ENCODE measurements at regions not wholly inside any gene's neighbourhood (a gene's known extent, or its start where the extent isn't known, plus 50 kb on each side); places are given as distances from the start of the nearest gene placed in this dataset.

- no peak overlapping the region for H3K23ac ChIP-seq (ENCODE audit: low read depth, low read length, poor library complexity)
These were observed 312.1 kb upstream of the CHST9 start for GRCh38 chr18:27497246-27497645.

GRCh38 chr18:27493182-27493581 lies 308.1 kb upstream of the CHST9 start:
- Histone ChIP-seq H3K4ac (ENCODE audit: low read length) (no peak overlapping the region), H3K4me1 (ENCODE audit: control insufficient read depth in 2 of 2, insufficient read depth in 1 of 2, low read depth in 1 of 2, low read length in 2 of 2) (peaks cover 2 to 5% of the 10 kb centered on the region in 2 donors), H3K23ac (ENCODE audit: low read depth, low read length, poor library complexity) (no peak overlapping the region), H4K91ac (ENCODE audit: low read depth, low read length, poor library complexity) (no peak overlapping the region), H2AFZ (ENCODE audit: low read length) (no peak overlapping the region), H3K9ac (ENCODE audit: low read depth, low read length, poor library complexity) (no peak overlapping the region), H2BK15ac (ENCODE audit: low read length) (no peak overlapping the region), H3K4me2 (ENCODE audit: insufficient read depth, low read length, poor library complexity, severe bottlenecking) (no peak overlapping the region), H3K79me1 (ENCODE audit: low read depth, low read length) (no peaks in the 10 kb centered on the region), H2BK12ac (ENCODE audit: low read length) (no peak overlapping the region), H3K4me3 (ENCODE audit: low read length in 2 of 2) (no peak overlapping the region), H4K8ac (ENCODE audit: low read depth, low read length) (no peak overlapping the region), H2BK5ac (ENCODE audit: low read length) (no peak overlapping the region), H3K27me3 (ENCODE audit: control insufficient read depth in 3 of 3, insufficient read depth in 3 of 3, low read depth in 1 of 3, low read length in 3 of 3) (no peaks in the 10 kb centered on the region), H3K18ac (ENCODE audit: low read length) (no peak overlapping the region), H3K14ac (ENCODE audit: low read length) (no peak overlapping the region), H3K36me3 (replicated peaks in 1 of 2; ENCODE audit: control insufficient read depth in 2 of 2, insufficient read depth in 2 of 2, low read length in 2 of 2) (no peaks in the 10 kb centered on the region), H2BK120ac (ENCODE audit: low read depth, low read length) (no peak overlapping the region), H3K9me3 (replicated peaks in 1 of 2; ENCODE audit: control insufficient read depth in 2 of 2, insufficient read depth in 1 of 2, low read depth in 1 of 2, low read length in 2 of 2) (peaks cover 0 to 3% of the 10 kb centered on the region in 2 donors), H3K27ac (replicated peaks; ENCODE audit: low read length) (no peak overlapping the region), H2AK5ac (ENCODE audit: low read depth, low read length) (no peak overlapping the region)
- no CpG with 5 or more reads among the region's 4 CpGs for WGBS, 2 donors (ENCODE audit: extremely low coverage in 2 of 2, insufficient read length in 2 of 2, insufficient replicate concordance in 1 of 2)
- DNase-seq (ENCODE audit: low spot score) = no peak

More at GRCh38 chr18:27497246-27497645, 312.1 kb upstream of the CHST9 start:
- Histone ChIP-seq H2AK5ac (ENCODE audit: low read depth, low read length) (no peak overlapping the region), H3K27ac (replicated peaks; ENCODE audit: low read length) (no peak overlapping the region), H2BK5ac (ENCODE audit: low read length) (no peak overlapping the region), H3K4me3 (ENCODE audit: low read length in 2 of 2) (no peak overlapping the region), H4K8ac (ENCODE audit: low read depth, low read length) (no peak overlapping the region), H3K4ac (ENCODE audit: low read length) (no peak overlapping the region), H3K79me1 (ENCODE audit: low read depth, low read length) (no peaks in the 10 kb centered on the region), H2BK12ac (ENCODE audit: low read length) (no peak overlapping the region), H3K4me1 (ENCODE audit: control insufficient read depth in 2 of 2, insufficient read depth in 1 of 2, low read depth in 1 of 2, low read length in 2 of 2) (no peaks in the 10 kb centered on the region), H3K14ac (ENCODE audit: low read length) (no peak overlapping the region), H3K36me3 (replicated peaks in 1 of 2; ENCODE audit: control insufficient read depth in 2 of 2, insufficient read depth in 2 of 2, low read length in 2 of 2) (no peaks in the 10 kb centered on the region), H3K4me2 (ENCODE audit: insufficient read depth, low read length, poor library complexity, severe bottlenecking) (no peak overlapping the region), H3K18ac (ENCODE audit: low read length) (no peak overlapping the region), H2BK15ac (ENCODE audit: low read length) (no peak overlapping the region), H4K91ac (ENCODE audit: low read depth, low read length, poor library complexity) (no peak overlapping the region), H2AFZ (ENCODE audit: low read length) (no peak overlapping the region), H3K27me3 (ENCODE audit: control insufficient read depth in 3 of 3, insufficient read depth in 3 of 3, low read depth in 1 of 3, low read length in 3 of 3) (no peaks in the 10 kb centered on the region), H2BK120ac (ENCODE audit: low read depth, low read length) (no peak overlapping the region), H3K9me3 (replicated peaks in 1 of 2; ENCODE audit: control insufficient read depth in 2 of 2, insufficient read depth in 1 of 2, low read depth in 1 of 2, low read length in 2 of 2) (no peaks in the 10 kb centered on the region), H3K9ac (ENCODE audit: low read depth, low read length, poor library complexity) (no peak overlapping the region)
- no peak for DNase-seq (ENCODE audit: low spot score)
- no CpG with 5 or more reads among the region's 4 CpGs for WGBS, 2 donors (ENCODE audit: extremely low coverage in 2 of 2, insufficient read length in 2 of 2, insufficient replicate concordance in 1 of 2)

GRCh38 chr18:27491772-27492171 lies 306.7 kb upstream of the CHST9 start:
- Histone ChIP-seq H2BK5ac (ENCODE audit: low read length) (no peak overlapping the region), H3K18ac (ENCODE audit: low read length) (no peak overlapping the region), H4K8ac (ENCODE audit: low read depth, low read length) (no peak overlapping the region), H3K9me3 (replicated peaks in 1 of 2; ENCODE audit: control insufficient read depth in 2 of 2, insufficient read depth in 1 of 2, low read depth in 1 of 2, low read length in 2 of 2) (peaks cover 0 to 8% of the 10 kb centered on the region in 2 donors), H3K4me3 (ENCODE audit: low read length in 2 of 2) (no peak overlapping the region), H3K27ac (replicated peaks; ENCODE audit: low read length) (no peak overlapping the region), H3K9ac (ENCODE audit: low read depth, low read length, poor library complexity) (no peak overlapping the region), H3K4me1 (ENCODE audit: control insufficient read depth in 2 of 2, insufficient read depth in 1 of 2, low read depth in 1 of 2, low read length in 2 of 2) (peaks cover 2 to 5% of the 10 kb centered on the region in 2 donors), H3K14ac (ENCODE audit: low read length) (no peak overlapping the region), H3K79me1 (ENCODE audit: low read depth, low read length) (no peaks in the 10 kb centered on the region), H2AFZ (ENCODE audit: low read length) (no peak overlapping the region), H2BK12ac (ENCODE audit: low read length) (no peak overlapping the region), H4K91ac (ENCODE audit: low read depth, low read length, poor library complexity) (no peak overlapping the region), H3K4me2 (ENCODE audit: insufficient read depth, low read length, poor library complexity, severe bottlenecking) (no peak overlapping the region), H2BK120ac (ENCODE audit: low read depth, low read length) (no peak overlapping the region), H3K27me3 (ENCODE audit: control insufficient read depth in 3 of 3, insufficient read depth in 3 of 3, low read depth in 1 of 3, low read length in 3 of 3) (no peaks in the 10 kb centered on the region), H3K36me3 (replicated peaks in 1 of 2; ENCODE audit: control insufficient read depth in 2 of 2, insufficient read depth in 2 of 2, low read length in 2 of 2) (no peaks in the 10 kb centered on the region), H2AK5ac (ENCODE audit: low read depth, low read length) (no peak overlapping the region), H3K4ac (ENCODE audit: low read length) (no peak overlapping the region), H3K23ac (ENCODE audit: low read depth, low read length, poor library complexity) (no peak overlapping the region), H2BK15ac (ENCODE audit: low read length) (no peak overlapping the region)
- WGBS, 2 donors (ENCODE audit: extremely low coverage in 2 of 2, insufficient read length in 2 of 2, insufficient replicate concordance in 1 of 2) = no CpG with 5 or more reads among the region's 2 CpGs
- DNase-seq (ENCODE audit: low spot score) = no peak

- H3K4me1 ChIP-seq (ENCODE audit: control insufficient read depth in 2 of 2, insufficient read depth in 1 of 2, low read depth in 1 of 2, low read length in 2 of 2) = peaks cover 6 to 9% of the 10 kb centered on the region in 2 donors
- no peak overlapping the region for H2AK5ac ChIP-seq (ENCODE audit: low read depth, low read length)
- 100% methylated on average over 1 of the region's 4 CpGs; no CpG with 5 or more reads in 1 of the 2 donors for WGBS, 2 donors (ENCODE audit: extremely low coverage in 2 of 2, insufficient read length in 2 of 2, insufficient replicate concordance in 1 of 2)
- no peak overlapping the region for H3K23ac ChIP-seq (ENCODE audit: low read depth, low read length, poor library complexity)
- H3K27me3 ChIP-seq (ENCODE audit: control insufficient read depth in 3 of 3, insufficient read depth in 3 of 3, low read depth in 1 of 3, low read length in 3 of 3) = peaks cover 0 to 32% (median 0%) of the 10 kb centered on the region in 3 experiments
- H3K79me1 ChIP-seq (ENCODE audit: low read depth, low read length) = no peaks in the 10 kb centered on the region
- no peak overlapping the region for H3K4ac ChIP-seq (ENCODE audit: low read length)
- no peak overlapping the region for H2BK120ac ChIP-seq (ENCODE audit: low read depth, low read length)
- H4K8ac ChIP-seq (ENCODE audit: low read depth, low read length) = no peak overlapping the region
- H4K91ac ChIP-seq (ENCODE audit: low read depth, low read length, poor library complexity) = no peak overlapping the region
- no peak overlapping the region for H3K27ac ChIP-seq (replicated peaks; ENCODE audit: low read length)
- no peak overlapping the region for H2BK5ac ChIP-seq (ENCODE audit: low read length)
- no peak overlapping the region for H3K4me3 ChIP-seq (ENCODE audit: low read length in 2 of 2)
- no peak overlapping the region for H3K14ac ChIP-seq (ENCODE audit: low read length)
- H3K9ac ChIP-seq (ENCODE audit: low read depth, low read length, poor library complexity) = no peak overlapping the region
- no peak overlapping the region for H2BK12ac ChIP-seq (ENCODE audit: low read length)
- H3K4me2 ChIP-seq (ENCODE audit: insufficient read depth, low read length, poor library complexity, severe bottlenecking) = no peak overlapping the region
- peak; percentile 39 for DNase-seq (ENCODE audit: low spot score)
- peaks cover 0 to 6% of the 10 kb centered on the region in 2 donors for H3K9me3 ChIP-seq (replicated peaks in 1 of 2; ENCODE audit: control insufficient read depth in 2 of 2, insufficient read depth in 1 of 2, low read depth in 1 of 2, low read length in 2 of 2)
- H3K18ac ChIP-seq (ENCODE audit: low read length) = no peak overlapping the region
- H3K36me3 ChIP-seq (replicated peaks in 1 of 2; ENCODE audit: control insufficient read depth in 2 of 2, insufficient read depth in 2 of 2, low read length in 2 of 2) = no peaks in the 10 kb centered on the region
- H2AFZ ChIP-seq (ENCODE audit: low read length) = no peak overlapping the region
- no peak overlapping the region for H2BK15ac ChIP-seq (ENCODE audit: low read length)
These were observed 298.2 kb upstream of the CHST9 start for GRCh38 chr18:27483276-27483675.

Measured in neuronal stem cell (in vitro differentiated cells).